Subcutaneous abdominal adipose tissue (tissue), 5 donors: ENCODE measurements at regions not wholly inside any gene's neighbourhood (a gene's known extent, or its start where the extent isn't known, plus 50 kb on each side); places are given as distances from the start of the nearest gene placed in this dataset.
"Not testable (repeated sequence)": the region's sequence is repeated elsewhere in the genome, so short reads cannot be mapped to it uniquely, and the experiment has no call there.

Experiments
- H3K27ac ChIP-seq: one replicate; pipeline ENCODE4 v1.7.0; 2013; ENCODE audit warnings: low read depth, mild to moderate bottlenecking, inconsistent platforms, low read length, moderate library complexity
- H3K27me3 ChIP-seq, 5 donors: one replicate each; pipeline ENCODE4 v1.7.0; 2013; ENCODE audit warnings: low read length in 5 of 5, inconsistent platforms in 1 of 5; ENCODE audit not compliant: control insufficient read depth in 5 of 5, insufficient read depth in 4 of 5
- H3K36me3 ChIP-seq, 5 donors: one replicate each; pipeline ENCODE4 v1.7.0; 2013; ENCODE audit warnings: low read length in 5 of 5; ENCODE audit not compliant: control insufficient read depth in 5 of 5, insufficient read depth in 5 of 5
- H3K4me1 ChIP-seq, 5 donors: one replicate each; pipeline ENCODE4 v1.7.0; 2013; ENCODE audit warnings: low read length in 5 of 5, mild to moderate bottlenecking in 3 of 5, moderate library complexity in 1 of 5; ENCODE audit not compliant: control insufficient read depth in 5 of 5, insufficient read depth in 5 of 5
- H3K4me3 ChIP-seq, 5 donors: one replicate each; pipeline ENCODE4 v1.7.0; 2013; ENCODE audit warnings: low read length in 5 of 5, low read depth in 1 of 5
- H3K9ac ChIP-seq, 5 donors: one replicate each; pipeline ENCODE4 v1.7.0; 2013; ENCODE audit warnings: low read length in 5 of 5, mild to moderate bottlenecking in 4 of 5, moderate library complexity in 3 of 5
- H3K9me3 ChIP-seq, 5 donors: one replicate each; pipeline ENCODE4 v1.7.0; 2013; ENCODE audit warnings: low read length in 5 of 5; ENCODE audit not compliant: control insufficient read depth in 5 of 5
- donor health status: healthy.
- donor health status: healthy.
- donor health status: healthy.
- donor health status: healthy.
- donor health status: healthy.

DNA sequence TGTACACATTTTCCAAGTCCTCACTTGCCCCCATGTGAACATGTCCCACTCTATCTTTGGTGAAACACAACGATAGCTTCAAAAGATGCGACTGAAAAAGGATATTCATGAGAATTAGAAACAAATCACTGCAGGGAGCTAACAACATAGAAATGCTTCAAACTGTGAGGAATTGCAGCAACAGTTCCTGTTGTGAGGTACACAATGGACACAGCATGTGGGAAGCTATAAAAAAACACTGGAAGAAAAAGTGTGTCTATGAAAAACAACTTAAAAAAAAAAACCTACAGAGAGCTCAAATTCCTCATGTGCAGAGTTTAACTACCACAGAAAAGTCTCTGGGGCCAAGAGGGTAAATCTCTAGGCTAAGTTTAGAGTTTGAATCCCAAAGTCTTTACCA, 51.6 kb upstream of the BLTP1 start:
- Histone ChIP-seq H3K4me3 (no peak overlapping the region), H3K36me3 (no peaks in the 10 kb centered on the region), H3K4me1 (no peaks in the 10 kb centered on the region), H3K9ac (no peak overlapping the region), H3K9me3 (no peaks in the 10 kb centered on the region), H3K27me3 (no peaks in the 10 kb centered on the region), H3K27ac (no peak overlapping the region)

DNA sequence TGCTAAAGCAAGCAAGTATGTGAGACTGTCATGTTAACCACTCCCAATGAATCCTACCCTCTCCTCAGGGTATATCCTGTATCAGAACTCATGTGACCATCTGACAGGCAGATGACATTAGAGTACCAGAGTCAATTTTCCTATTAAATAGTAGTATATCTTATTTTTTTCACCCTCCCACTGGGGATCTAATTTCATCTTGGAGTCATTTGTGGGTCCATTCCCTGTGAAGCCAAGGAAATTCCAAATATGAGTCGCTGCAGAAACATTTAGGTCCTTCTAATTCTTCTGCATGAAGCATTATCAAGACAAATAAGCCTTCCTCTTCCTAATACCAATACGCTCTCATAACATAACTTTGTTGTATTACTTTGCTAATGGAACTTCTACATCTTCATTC, 52.2 kb upstream of the BLTP1 start:
- Histone ChIP-seq H3K4me1 (no peaks in the 10 kb centered on the region), H3K27me3 (no peaks in the 10 kb centered on the region), H3K27ac (no peak overlapping the region), H3K36me3 (no peaks in the 10 kb centered on the region), H3K4me3 (no peak overlapping the region), H3K9ac (no peak overlapping the region), H3K9me3 (no peaks in the 10 kb centered on the region)

DNA sequence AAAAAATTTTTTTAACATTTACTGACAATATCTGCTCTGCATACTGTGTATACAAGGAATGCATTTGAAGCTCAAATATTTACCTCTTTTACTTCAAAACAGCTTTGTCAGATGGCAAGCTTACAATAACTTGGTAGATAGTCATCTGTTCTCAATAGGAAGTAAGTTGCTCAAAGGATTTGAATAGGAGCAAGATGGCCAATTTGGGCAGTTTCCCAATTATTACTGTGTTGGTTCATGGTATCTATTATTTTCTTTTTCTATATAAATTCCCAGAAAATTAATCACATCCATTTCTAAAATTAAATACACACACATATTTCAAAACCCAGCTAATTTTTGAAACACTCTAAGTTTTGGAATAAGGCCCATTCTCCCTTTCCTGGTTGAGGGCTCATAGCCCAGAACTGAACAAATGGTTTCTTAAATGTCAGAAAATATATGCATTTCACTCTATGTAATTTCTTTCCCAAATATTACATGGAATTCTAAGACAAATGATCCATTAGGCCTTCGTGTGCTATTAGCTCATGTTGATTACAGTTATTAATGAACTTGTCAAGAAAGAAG, 60.2 kb upstream of the BLTP1 start:
- Histone ChIP-seq H3K27ac (no peak overlapping the region), H3K4me1 (no peaks in the 10 kb centered on the region), H3K27me3 (no peaks in the 10 kb centered on the region), H3K4me3 (no peak overlapping the region), H3K9ac (no peak overlapping the region), H3K9me3 (no peaks in the 10 kb centered on the region), H3K36me3 (no peaks in the 10 kb centered on the region)

DNA sequence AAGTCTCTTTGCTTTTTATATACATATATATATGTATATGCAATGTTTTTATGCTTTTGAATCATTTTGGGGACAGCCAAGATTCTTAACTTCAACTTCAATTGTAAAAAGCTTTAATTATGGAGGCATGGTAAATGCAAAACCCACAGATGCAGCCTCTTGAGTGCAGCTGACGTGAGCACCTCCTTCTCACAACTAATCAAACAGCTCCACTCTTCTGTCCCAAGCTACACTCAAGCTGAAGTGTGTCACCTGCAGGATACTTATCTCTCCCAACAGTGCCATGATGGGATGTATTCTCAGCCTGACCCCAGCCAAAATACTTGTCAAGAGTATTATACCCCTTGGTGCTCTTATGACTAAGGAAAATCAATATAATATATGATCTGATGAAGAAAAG, 60.7 kb upstream of the BLTP1 start:
- Histone ChIP-seq H3K36me3 (no peaks in the 10 kb centered on the region), H3K9ac (no peak overlapping the region), H3K9me3 (no peaks in the 10 kb centered on the region), H3K27ac (no peak overlapping the region), H3K4me3 (no peak overlapping the region), H3K4me1 (no peaks in the 10 kb centered on the region), H3K27me3 (no peaks in the 10 kb centered on the region)

DNA sequence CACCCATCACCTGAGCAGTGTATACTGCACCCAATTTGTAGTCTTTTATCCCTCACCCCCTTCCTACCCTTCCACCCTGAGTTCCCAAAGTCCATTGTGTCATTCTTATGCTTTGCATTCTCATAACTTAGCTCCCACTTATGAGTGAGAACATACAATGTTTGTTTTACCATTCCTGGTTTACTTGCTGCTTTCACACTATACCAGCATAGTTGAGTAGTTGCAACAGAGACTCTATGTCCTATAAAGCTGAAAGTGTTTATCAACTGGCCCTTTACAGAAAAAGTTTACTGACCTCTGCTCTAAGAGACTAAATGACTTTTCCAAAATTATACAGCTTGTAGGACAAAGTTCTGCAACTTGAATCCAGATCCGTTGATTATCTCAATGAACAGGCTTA, 61.1 kb upstream of the BLTP1 start:
- Histone ChIP-seq H3K27ac (no peak overlapping the region), H3K36me3 (no peaks in the 10 kb centered on the region), H3K4me3 (no peak overlapping the region), H3K4me1 (no peaks in the 10 kb centered on the region), H3K9me3 (no peaks in the 10 kb centered on the region), H3K9ac (no peak overlapping the region), H3K27me3 (no peaks in the 10 kb centered on the region)

DNA sequence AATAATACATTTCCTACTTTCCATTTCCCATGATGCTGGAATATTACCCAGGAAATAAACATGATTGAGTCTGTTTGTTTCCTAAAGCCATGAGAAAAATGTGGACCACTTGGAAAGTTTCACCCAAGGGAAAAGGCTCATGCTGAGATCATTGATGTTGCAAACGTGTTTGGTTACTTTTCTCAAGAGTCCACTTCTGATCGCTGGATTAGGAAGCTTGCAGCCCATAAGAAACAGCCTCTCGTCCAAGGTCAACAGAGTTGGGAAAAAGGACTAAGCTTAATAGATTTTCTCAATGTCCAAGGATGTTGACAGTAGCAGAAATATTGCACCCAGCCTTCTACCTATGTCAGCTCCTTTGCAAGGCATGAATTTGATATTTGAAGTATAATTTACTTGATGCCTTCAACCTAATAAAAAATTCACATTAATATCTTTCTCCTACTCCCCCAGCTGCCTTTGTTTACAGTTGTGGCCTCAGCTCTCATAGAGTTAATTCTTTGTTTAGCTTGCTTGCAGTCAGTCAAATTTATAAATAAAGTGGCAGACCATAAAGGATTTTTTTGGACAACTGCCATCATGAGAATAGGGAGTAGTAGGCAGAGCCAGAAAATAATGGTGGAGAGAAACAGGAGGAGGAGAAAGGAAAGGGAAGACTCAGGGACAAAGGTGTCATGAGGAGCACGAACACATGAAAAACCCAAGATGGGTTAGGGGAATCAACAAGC, 65.6 kb upstream of the BLTP1 start:
- Histone ChIP-seq H3K27me3 (no peaks in the 10 kb centered on the region), H3K9me3 (no peaks in the 10 kb centered on the region), H3K9ac (no peak overlapping the region), H3K27ac (no peak overlapping the region), H3K4me3 (no peak overlapping the region), H3K36me3 (no peaks in the 10 kb centered on the region), H3K4me1 (no peaks in the 10 kb centered on the region)

DNA sequence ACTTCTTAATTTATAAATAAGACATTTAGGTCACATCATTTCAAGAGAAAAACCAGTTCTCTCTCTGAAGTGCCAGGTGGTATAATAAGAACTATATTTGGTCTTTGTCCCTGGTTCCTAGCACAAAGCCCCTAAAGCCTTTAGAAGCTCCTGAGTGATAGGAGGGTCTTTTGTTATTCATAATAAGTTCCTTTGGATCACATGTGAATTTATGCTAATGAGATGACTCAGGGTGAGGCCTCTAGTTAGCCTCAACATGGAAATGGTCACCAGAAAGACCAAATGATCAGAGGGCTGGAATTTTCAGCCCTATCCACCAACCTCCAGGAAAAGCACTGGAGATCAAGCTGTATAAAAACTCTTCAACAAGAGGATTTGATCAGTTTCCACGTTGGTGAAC, 68.1 kb upstream of the BLTP1 start:
- no peaks in the 10 kb centered on the region for H3K27me3 ChIP-seq
- H3K9ac ChIP-seq, result no peak overlapping the region
- no peak overlapping the region for H3K4me3 ChIP-seq
- H3K4me1 ChIP-seq, result no peaks in the 10 kb centered on the region
- no peak overlapping the region for H3K27ac ChIP-seq
- H3K36me3 ChIP-seq, result no peaks in the 10 kb centered on the region
- no peaks in the 10 kb centered on the region for H3K9me3 ChIP-seq

DNA sequence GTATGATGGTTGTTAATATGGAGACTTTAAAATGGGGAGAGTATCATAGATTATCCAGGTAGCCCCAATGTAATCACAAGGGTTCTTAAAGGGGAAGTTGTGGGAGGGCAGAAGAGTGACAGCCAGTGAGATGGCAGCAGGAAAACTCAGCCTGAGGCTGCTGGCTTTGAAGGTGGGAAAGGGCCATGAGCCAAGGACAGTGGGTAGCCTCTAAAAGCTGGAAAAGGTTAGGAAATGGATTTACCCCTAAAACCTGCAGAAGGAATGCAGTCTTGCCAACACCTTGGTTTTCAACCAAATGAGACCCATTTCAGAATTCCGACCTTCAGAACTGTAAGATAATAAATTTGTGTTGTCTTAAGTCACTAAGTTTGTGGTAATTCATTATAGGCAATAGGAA, 68.8 kb upstream of the BLTP1 start:
- Histone ChIP-seq H3K4me1 (no peaks in the 10 kb centered on the region), H3K4me3 (no peak overlapping the region), H3K36me3 (no peaks in the 10 kb centered on the region), H3K27me3 (no peaks in the 10 kb centered on the region), H3K27ac (no peak overlapping the region), H3K9me3 (no peaks in the 10 kb centered on the region), H3K9ac (no peak overlapping the region)

DNA sequence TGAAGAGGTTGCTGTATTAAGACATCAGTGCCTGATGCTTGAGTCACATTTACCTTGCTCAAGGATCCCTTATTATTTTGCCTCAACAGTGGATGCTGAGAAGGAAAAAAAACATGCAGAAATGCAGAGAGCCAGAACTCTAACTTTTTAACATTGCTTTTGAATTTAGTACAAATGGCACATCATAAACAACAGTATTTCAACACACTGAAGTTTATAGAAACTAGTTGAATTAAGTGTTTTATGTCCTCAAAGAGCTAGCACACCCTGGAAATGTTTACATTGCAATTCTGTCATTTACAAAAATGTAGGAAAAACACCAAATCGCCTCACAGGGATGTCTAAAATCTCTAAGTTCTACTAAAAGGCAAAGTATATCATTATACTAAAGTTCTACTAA, 69.5 kb upstream of the BLTP1 start:
- no peak overlapping the region for H3K4me3 ChIP-seq
- H3K9ac ChIP-seq, result no peak overlapping the region
- H3K9me3 ChIP-seq, result no peaks in the 10 kb centered on the region
- H3K36me3 ChIP-seq, result no peaks in the 10 kb centered on the region
- H3K27ac ChIP-seq, result no peak overlapping the region
- no peaks in the 10 kb centered on the region for H3K27me3 ChIP-seq
- no peaks in the 10 kb centered on the region for H3K4me1 ChIP-seq

DNA sequence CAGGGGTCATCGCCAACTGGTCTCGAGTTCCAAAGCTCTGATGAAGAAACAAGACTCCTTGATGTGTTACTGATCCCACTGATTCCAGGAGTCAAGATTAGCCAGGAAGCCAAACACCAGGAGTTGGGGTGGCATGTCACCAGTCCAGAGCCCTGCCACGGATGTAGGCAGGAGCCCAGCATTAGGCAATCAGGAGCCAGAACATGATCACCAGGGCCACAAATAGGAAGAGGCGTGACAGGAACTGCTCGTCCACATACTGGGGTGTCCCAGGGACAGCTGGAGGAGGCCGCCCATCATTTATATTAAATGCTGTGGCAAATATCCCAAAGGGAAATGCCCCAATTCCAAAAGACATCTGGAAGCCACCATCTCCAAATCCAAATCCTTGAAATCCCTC, 74.5 kb upstream of the BLTP1 start:
- not testable (repeated sequence) for H3K4me3 ChIP-seq, H3K27me3 ChIP-seq, H3K9me3 ChIP-seq, H3K27ac ChIP-seq, H3K9ac ChIP-seq, H3K4me1 ChIP-seq, H3K36me3 ChIP-seq
